ENCODE measurements at regions not wholly inside any gene's neighbourhood (a gene's known extent, or its start where the extent isn't known, plus 50 kb on each side); places are given as distances from the start of the nearest gene placed in this dataset.

- DNase-seq: no peak
Observed at GRCh38 chr15:70361106-70361505, 263.4 kb upstream of the TLE3 start.

- DNase-seq: no peak
Observed at GRCh38 chr15:70358871-70359647, 261.3 kb upstream of the TLE3 start.

- DNase-seq: no peak
Observed at GRCh38 chr15:70358011-70358819, 260.5 kb upstream of the TLE3 start.

GRCh38 chr15:70357453-70357852 is 259.7 kb upstream of the TLE3 start:
- DNase-seq: no peak

GRCh38 chr15:70356919-70357318 is 259.2 kb upstream of the TLE3 start:
- no peak for DNase-seq

- DNase-seq: no peak
Observed at GRCh38 chr15:70356062-70356860, 258.5 kb upstream of the TLE3 start.

GRCh38 chr15:70355275-70355795 is 257.6 kb upstream of the TLE3 start:
- DNase-seq: no peak

- no peak for DNase-seq
Observed at GRCh38 chr15:70354346-70354905, 256.7 kb upstream of the TLE3 start.

- DNase-seq: no peak
Observed at GRCh38 chr15:70353606-70354345, 256.1 kb upstream of the TLE3 start.

- no peak for DNase-seq
Observed at GRCh38 chr15:70351941-70352774, 254.4 kb upstream of the TLE3 start.

GRCh38 chr15:70351391-70351790 is 253.7 kb upstream of the TLE3 start:
- DNase-seq: no peak

- DNase-seq: peak; percentile 83
Observed at GRCh38 chr15:70348581-70349344, 251.0 kb upstream of the TLE3 start.

GRCh38 chr15:70348226-70348543 is 250.5 kb upstream of the TLE3 start:
- DNase-seq: no peak

- DNase-seq: no peak
Observed at GRCh38 chr15:70347321-70348225, 249.9 kb upstream of the TLE3 start.

GRCh38 chr15:70345251-70346019 is 247.7 kb upstream of the TLE3 start:
- DNase-seq: no peak

- no peak for DNase-seq
Observed at GRCh38 chr15:70344666-70345065, 246.9 kb upstream of the TLE3 start.

- DNase-seq: no peak
Observed at GRCh38 chr15:70343961-70344621, 246.4 kb upstream of the TLE3 start.
